HFF-Myc (cell line): ENCODE measurements at regions not wholly inside any gene's neighbourhood (a gene's known extent, or its start where the extent isn't known, plus 50 kb on each side); places are given as distances from the start of the nearest gene placed in this dataset.

Experiments used
- DNase-seq: peaks from one replicate; pipeline ENCODE4 v3.0.0-alpha.2; 2011; ENCODE audit warnings: low read depth; ENCODE audit errors: extremely low read depth
- H3K4me3 ChIP-seq: replicated peaks from 2 replicates; pipeline ENCODE4 v1.5.1; 2011; ENCODE audit warnings: low read depth, mild to moderate bottlenecking, control low read depth, low read length
- CTCF ChIP-seq: IDR thresholded peaks from 2 replicates; pipeline ENCODE4 v1.5.1; 2012; ENCODE audit warnings: mild to moderate bottlenecking, low read depth, low read length, control low read depth; ENCODE audit errors: missing control alignments

DNA sequence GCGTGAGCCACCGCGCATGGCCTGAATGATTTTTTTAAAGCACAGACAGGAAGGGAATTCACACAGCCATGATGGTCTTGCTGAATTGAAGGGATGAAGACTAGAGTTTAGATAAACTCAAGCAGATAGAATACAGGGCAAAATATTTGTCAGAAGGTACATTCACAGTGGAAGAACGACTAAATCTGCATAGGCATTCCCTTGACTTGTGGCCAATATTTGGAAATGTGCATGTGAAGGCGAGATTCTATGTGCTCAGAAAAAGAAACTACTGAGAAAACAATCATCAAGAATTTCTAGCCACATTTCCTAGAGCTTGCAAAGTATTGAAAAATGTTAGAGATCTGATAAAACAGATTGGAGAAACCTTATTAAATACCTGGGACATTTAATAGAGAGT, 1166.2 kb downstream of the DNAJB9 start:
- no peak for DNase-seq
- no peak overlapping the region for H3K4me3 ChIP-seq
- no peak for TF ChIP-seq CTCF

- no peak overlapping the region for H3K4me3 ChIP-seq
Measured at GRCh38 chr7:109745677-109746410, 1176.2 kb downstream of the DNAJB9 start.

GRCh38 chr7:109751241-109751640, 1181.6 kb downstream of the DNAJB9 start:
- no peak for DNase-seq
- no peak for TF ChIP-seq CTCF
- H3K4me3 ChIP-seq, result no peak overlapping the region

More at GRCh38 chr7:109745677-109746410, 1176.2 kb downstream of the DNAJB9 start:
- no peak for TF ChIP-seq CTCF
- no peak for DNase-seq

DNA sequence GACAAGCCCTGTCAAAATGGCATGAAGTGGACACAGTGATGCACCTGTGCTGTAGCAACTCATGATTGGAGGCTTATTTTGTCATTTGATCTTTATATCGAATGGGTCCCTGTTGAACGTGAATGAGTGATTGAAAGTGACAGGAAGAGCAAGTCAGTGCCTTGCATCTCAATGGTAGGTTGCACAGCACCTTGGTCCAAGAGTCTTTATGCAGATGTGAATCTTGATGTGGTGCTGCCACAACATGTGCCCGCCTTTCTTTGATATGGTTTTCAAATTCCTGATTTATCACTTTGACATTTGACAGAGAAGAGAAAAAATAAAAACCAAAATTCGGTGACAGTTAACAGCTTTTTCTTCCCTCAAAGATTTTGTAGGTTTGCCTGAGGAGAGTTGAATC, 1182.4 kb downstream of the DNAJB9 start:
- TF ChIP-seq CTCF, result no peak

GRCh38 chr7:109757713-109758112, 1188.0 kb downstream of the DNAJB9 start:
- DNase-seq, result no peak
- H3K4me3 ChIP-seq, result no peak overlapping the region
- TF ChIP-seq CTCF, result no peak

More for the DNA sequence above, 1182.4 kb downstream of the DNAJB9 start:
- DNase-seq, result no peak
- no peak overlapping the region for H3K4me3 ChIP-seq

DNA sequence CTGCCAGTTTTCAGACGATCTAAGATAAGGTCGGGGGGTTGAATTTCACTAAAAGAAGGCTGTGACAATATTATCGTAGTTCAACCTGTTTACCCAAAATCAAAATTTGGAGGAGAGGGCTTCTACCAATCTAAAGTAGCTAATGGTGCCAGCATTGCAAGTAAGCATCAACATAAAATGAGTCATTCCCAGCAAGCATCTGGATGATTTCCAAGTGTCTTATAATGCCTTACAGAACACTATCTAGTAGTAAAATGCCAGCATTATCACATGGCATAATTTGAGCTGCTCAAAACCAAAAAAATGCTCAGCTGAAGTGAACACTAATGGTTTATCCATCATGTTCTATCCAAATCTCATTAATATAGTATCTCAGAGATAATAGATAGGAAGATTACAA, 1193.9 kb downstream of the DNAJB9 start:
- no peak overlapping the region for H3K4me3 ChIP-seq
- TF ChIP-seq CTCF, result no peak
- peak; percentile 1 for DNase-seq

- H3K4me3 ChIP-seq, result no peak overlapping the region
- no peak for TF ChIP-seq CTCF
- no peak for DNase-seq
Measured at GRCh38 chr7:109772161-109772560, 1202.5 kb downstream of the DNAJB9 start.
